Smooth muscle cell of the brain vasculature (primary cell): ENCODE measurements at regions not wholly inside any gene's neighbourhood (a gene's known extent, or its start where the extent isn't known, plus 50 kb on each side); places are given as distances from the start of the nearest gene placed in this dataset.
"Not testable (repeated sequence)": the region's sequence is repeated elsewhere in the genome, so short reads cannot be mapped to it uniquely, and the experiment has no call there.

Experiments used
- DNase-seq: peaks from one replicate; pipeline ENCODE4 v3.0.0-alpha.2; 2012; ENCODE audit warnings: low read depth, low spot score

DNA sequence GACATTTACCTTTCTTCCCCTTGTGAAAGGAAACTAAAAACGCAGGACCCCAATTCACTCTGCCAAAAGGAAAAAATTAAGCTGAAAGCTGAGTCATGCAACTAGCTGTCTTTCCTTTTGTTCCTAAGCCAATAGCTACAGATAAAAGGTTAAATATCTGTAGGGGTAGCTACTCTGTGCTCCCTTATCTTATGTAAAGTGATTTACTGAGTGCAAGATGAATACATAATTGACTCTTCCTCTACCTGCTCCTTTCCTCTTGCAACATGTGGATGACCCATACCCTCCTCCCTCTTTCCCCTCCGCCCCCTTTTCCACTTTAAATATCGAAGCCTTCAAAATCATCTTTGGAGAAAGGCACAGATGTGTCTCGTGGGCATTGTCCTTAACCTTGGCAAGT lies 68.0 kb upstream of the ZNF157 start:
- no peak for DNase-seq

DNA sequence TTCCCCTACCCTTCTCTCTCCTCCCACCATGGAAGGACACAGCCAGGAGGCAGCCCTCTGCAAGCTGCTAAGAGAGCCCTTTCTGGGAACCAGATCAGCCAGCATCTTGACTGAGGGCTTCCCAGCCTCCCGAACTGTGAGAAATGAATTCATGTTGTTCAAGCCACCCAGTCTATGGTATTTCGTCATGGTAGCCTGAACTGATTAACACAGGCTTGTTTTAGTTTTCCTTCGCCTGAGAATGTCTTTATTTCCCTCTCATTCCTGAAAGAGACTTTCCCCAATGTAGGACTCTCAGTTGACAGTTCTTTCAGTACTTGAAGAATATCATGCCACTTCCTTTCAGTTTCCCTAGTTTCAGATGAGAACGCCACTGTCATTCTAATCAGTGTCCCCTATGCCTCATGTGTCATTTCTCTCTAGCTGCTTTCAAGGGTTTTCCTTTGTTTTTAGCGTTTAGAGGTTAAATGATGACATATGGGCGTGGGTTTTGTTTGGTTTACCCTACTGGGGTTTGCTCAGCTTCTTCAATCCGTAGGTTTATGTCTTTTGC lies 63.8 kb upstream of the ZNF157 start:
- DNase-seq = not testable (repeated sequence)

DNA sequence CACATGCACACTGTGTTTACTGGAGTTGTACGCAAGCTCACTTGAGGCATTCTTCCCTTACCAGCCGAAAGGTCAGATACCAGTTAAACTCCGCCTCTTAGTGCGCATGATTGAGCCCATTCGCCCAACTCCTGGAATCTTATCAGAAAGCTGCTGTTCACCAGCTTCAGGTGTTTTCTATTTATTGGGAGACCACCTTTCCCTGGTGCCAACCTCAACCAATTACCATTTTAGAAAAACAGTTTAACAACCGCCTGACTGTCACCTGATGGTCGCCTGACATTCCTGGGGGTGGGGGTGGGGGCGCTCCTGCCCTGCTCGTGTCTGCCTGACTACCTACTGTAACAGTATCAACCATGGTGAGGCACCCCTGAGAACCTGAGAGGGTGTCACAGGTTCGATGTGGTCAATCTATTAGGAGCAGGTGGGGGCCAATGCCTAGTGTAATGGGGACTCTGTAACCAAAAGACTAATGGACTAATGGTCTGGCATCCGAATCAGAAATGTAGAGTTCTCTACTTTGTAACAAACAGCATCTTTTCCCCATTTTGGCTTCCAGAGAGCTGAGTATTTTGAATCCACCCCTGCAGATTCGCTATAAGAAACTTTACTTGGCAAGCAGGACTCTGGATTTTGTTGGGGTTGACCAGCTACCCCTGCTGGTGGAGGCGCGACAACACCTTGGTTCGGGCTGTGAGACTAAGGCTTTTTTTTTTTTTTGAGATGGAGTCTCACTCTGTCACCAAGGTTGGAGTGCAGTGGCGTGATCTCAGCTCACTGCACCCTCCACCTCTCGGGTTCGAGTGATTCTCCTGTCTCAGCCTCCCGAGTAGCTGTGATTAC lies 58.2 kb upstream of the ZNF157 start:
- peak; percentile 20 for DNase-seq

DNA sequence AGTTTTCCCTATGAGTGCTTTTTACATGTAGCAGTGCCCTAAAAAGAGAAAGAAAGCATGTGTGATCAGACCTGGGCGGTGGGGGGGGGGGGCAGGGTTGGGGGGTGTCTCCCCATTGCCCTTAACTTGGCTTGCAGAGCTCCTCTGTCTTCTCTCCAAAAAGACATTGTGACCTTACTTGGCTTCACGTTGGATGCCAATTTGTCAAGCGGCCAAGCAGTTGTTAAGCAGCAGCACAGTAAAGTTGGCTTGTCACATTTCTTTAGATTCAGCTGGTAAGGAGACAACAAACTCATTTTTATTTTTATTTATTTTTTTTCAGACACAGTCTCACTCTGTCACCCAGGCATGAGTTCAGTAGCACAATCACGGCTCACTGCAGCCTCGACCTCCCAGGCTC lies 57.3 kb upstream of the ZNF157 start:
- DNase-seq = no peak

GRCh38 chrX:47316276-47317025 lies 53.9 kb upstream of the ZNF157 start:
- DNase-seq = no peak
